GM23338 (cell line): ENCODE measurements at regions not wholly inside any gene's neighbourhood (a gene's known extent, or its start where the extent isn't known, plus 50 kb on each side); places are given as distances from the start of the nearest gene placed in this dataset.

Experiments
- ATAC-seq: fragments of 200-7000 bp; cut with Tn5 transposase; 3 replicates; pipeline ENCODE4 v1.9.1; 2020
- DNase-seq: peaks from one replicate; pipeline ENCODE4 v3.0.0-alpha.2; 2015; ENCODE audit warnings: low spot score
- H2AFZ ChIP-seq: fragments of 200-600 bp; sonication (generic); 2 replicates; pipeline ENCODE4 v1.8.0; 2016; ENCODE audit warnings: antibody characterized with exemption, mild to moderate bottlenecking, moderate library complexity
- H3F3A ChIP-seq: fragments of 200-600 bp; sonication (generic); replicated peaks from 2 replicates; pipeline ENCODE4 v1.8.0; 2017; ENCODE audit warnings: antibody characterized with exemption, mixed run types, low read depth
- H3K27ac ChIP-seq: fragments of 200-600 bp; sonication (generic); 2 replicates; pipeline ENCODE4 v1.6.1; 2016; ENCODE audit warnings: low read depth
- H3K27me3 ChIP-seq: fragments of 200-600 bp; sonication (generic); 2 replicates; pipeline ENCODE4 v1.8.0; 2016; ENCODE audit warnings: mild to moderate bottlenecking, mixed run types, moderate library complexity; ENCODE audit not compliant: insufficient read depth
- H3K36me3 ChIP-seq: fragments of 200-600 bp; sonication (generic); 2 replicates; pipeline ENCODE4 v1.8.0; 2016; ENCODE audit warnings: mild to moderate bottlenecking; ENCODE audit not compliant: insufficient read depth
- H3K4me1 ChIP-seq: fragments of 200-600 bp; sonication (generic); 2 replicates; pipeline ENCODE4 v1.8.0; 2016; ENCODE audit warnings: mild to moderate bottlenecking, moderate library complexity; ENCODE audit not compliant: insufficient read depth
- H3K4me2 ChIP-seq: fragments of 200-600 bp; sonication (generic); 2 replicates; pipeline ENCODE4 v1.7.1; 2017; ENCODE audit warnings: mixed run types
- H3K4me3 ChIP-seq: fragments of 200-600 bp; sonication (generic); 2 replicates; pipeline ENCODE4 v1.6.1; 2016; ENCODE audit warnings: mixed run types
- H3K79me2 ChIP-seq: fragments of 200-600 bp; sonication (generic); replicated peaks from 2 replicates; pipeline ENCODE4 v1.8.0; 2017; ENCODE audit warnings: mild to moderate bottlenecking; ENCODE audit not compliant: insufficient read depth
- H3K9me2 ChIP-seq: fragments of 200-600 bp; sonication (generic); 2 replicates; pipeline ENCODE4 v1.8.0; 2017; ENCODE audit not compliant: insufficient read depth
- H4K20me1 ChIP-seq: fragments of 200-600 bp; sonication (generic); replicated peaks from 2 replicates; pipeline ENCODE4 v1.8.0; 2017; ENCODE audit warnings: mild to moderate bottlenecking; ENCODE audit not compliant: insufficient read depth
- H3K27ac Mint-ChIP-seq: 2 replicates; pipeline ENCODE4 v1.8.0; 2020; ENCODE audit warnings: inconsistent platforms, mild to moderate bottlenecking, moderate library complexity, mixed read lengths
- H3K27me3 Mint-ChIP-seq: 3 replicates; pipeline ENCODE4 v1.8.0; 2022; ENCODE audit warnings: low read depth, mild to moderate bottlenecking, moderate library complexity, mixed read lengths, inconsistent platforms; ENCODE audit not compliant: insufficient read depth, poor library complexity
- H3K36me3 Mint-ChIP-seq: 3 replicates; pipeline ENCODE4 v1.8.0; 2021; ENCODE audit warnings: low read depth, mild to moderate bottlenecking, inconsistent platforms, moderate library complexity, mixed read lengths
- H3K4me1 Mint-ChIP-seq: 3 replicates; pipeline ENCODE4 v1.8.0; 2020; ENCODE audit warnings: mild to moderate bottlenecking, inconsistent platforms, mixed read lengths
- H3K4me3 Mint-ChIP-seq: 3 replicates; pipeline ENCODE4 v1.8.0; 2021; ENCODE audit warnings: moderate library complexity, mild to moderate bottlenecking, inconsistent platforms, mixed read lengths
- H3K9me3 Mint-ChIP-seq: 3 replicates; pipeline ENCODE4 v1.8.0; 2020; ENCODE audit warnings: moderate library complexity, mild to moderate bottlenecking, inconsistent platforms, mixed read lengths
- CREB1 ChIP-seq: fragments of 250-450 bp; sonication (Bioruptor Pico); IDR thresholded peaks from 2 replicates; pipeline ENCODE4 v1.5.0; 2020; ENCODE audit warnings: low read depth, mild to moderate bottlenecking, moderate library complexity
- CTCF ChIP-seq, 2 experiments: fragments of 200-600 bp in 1 of 2; sonication (generic) in 1 of 2; conservative IDR thresholded peaks; 2 replicates each; pipeline versions ENCODE4 v1.5.1 to v1.6.1; 2016 to 2017; ENCODE audit warnings: antibody characterized with exemption in 2 of 2, low read depth in 2 of 2, mild to moderate bottlenecking in 2 of 2, moderate library complexity in 1 of 2
- EZH2 ChIP-seq: fragments of 200-600 bp; sonication (generic); IDR thresholded peaks from one replicate; pipeline ENCODE4 v1.8.0; 2017; ENCODE audit warnings: antibody characterized with exemption, mild to moderate bottlenecking, low read depth; ENCODE audit not compliant: unreplicated experiment
- EZH2phosphoT487 ChIP-seq: fragments of 200-600 bp; sonication (generic); IDR thresholded peaks from one replicate; pipeline ENCODE4 v1.8.1; 2018; ENCODE audit warnings: antibody characterized with exemption; ENCODE audit not compliant: unreplicated experiment
- JUNB ChIP-seq: IDR thresholded peaks from one replicate; pipeline ENCODE4 v1.6.1; 2016; ENCODE audit warnings: antibody characterized with exemption; ENCODE audit not compliant: unreplicated experiment
- NANOG ChIP-seq: IDR thresholded peaks from 2 replicates; pipeline ENCODE4 v1.6.1; 2016; ENCODE audit warnings: antibody characterized with exemption, borderline replicate concordance
- POLR2AphosphoS5 ChIP-seq: IDR thresholded peaks from 2 replicates; pipeline ENCODE4 v1.6.1; 2016; ENCODE audit warnings: antibody characterized with exemption, low read depth
- STAT1 ChIP-seq: IDR thresholded peaks from one replicate; pipeline ENCODE4 v1.6.1; 2016; ENCODE audit warnings: antibody characterized with exemption; ENCODE audit not compliant: unreplicated experiment
- ZNF114 ChIP-seq: fragments of 250-450 bp; sonication (Bioruptor Pico); IDR thresholded peaks from 2 replicates; pipeline ENCODE4 v1.5.0; 2020; ENCODE audit warnings: mild to moderate bottlenecking, moderate library complexity
- ZNF331 ChIP-seq: fragments of 250-450 bp; sonication (Bioruptor Pico); IDR thresholded peaks from 2 replicates; pipeline ENCODE4 v1.5.0; 2020; ENCODE audit warnings: low read depth, mild to moderate bottlenecking, moderate library complexity
- TF ChIP-seq, protein P1 (sequence below): fragments of 250-450 bp; sonication (Bioruptor Pico); IDR thresholded peaks from 2 replicates; pipeline ENCODE4 v1.5.0; 2020; ENCODE audit warnings: mild to moderate bottlenecking, moderate library complexity
- TF ChIP-seq, protein P2 (sequence below): IDR thresholded peaks from 2 replicates; pipeline ENCODE4 v1.6.1; 2016; ENCODE audit warnings: antibody characterized with exemption
- TF ChIP-seq, protein P3 (sequence below): IDR thresholded peaks from one replicate; pipeline ENCODE4 v1.6.1; 2018; ENCODE audit warnings: antibody characterized with exemption; ENCODE audit not compliant: unreplicated experiment

GRCh38 chr13:20326809-20327208 lies 94.7 kb upstream of the GJB6 start:
- no peaks in the 10 kb centered on the region for H3K36me3 ChIP-seq
- H3K27me3 Mint-ChIP-seq, result peaks cover 5% of the 10 kb centered on the region
- H3K27ac Mint-ChIP-seq, result no peak overlapping the region
- peaks cover 2% of the 10 kb centered on the region; the same call in 1 of the 2 replicates for H3K4me1 ChIP-seq
- peaks cover 5% of the 10 kb centered on the region; the same call in 1 of the 3 replicates for H3K36me3 Mint-ChIP-seq
- H3K9me2 ChIP-seq, result no peaks in the 10 kb centered on the region
- no peaks in the 10 kb centered on the region for H3K79me2 ChIP-seq
- ATAC-seq (no peak), DNase-seq (no peak)
- peaks cover 21% of the 10 kb centered on the region for H3K9me3 Mint-ChIP-seq
- H3K4me2 ChIP-seq, result no peak overlapping the region
- H3K27ac ChIP-seq, result no peak overlapping the region
- H3K4me1 Mint-ChIP-seq, result peaks cover 3% of the 10 kb centered on the region; the same call in 2 of the 3 replicates
- H4K20me1 ChIP-seq, result no peaks in the 10 kb centered on the region
- no peak overlapping the region for H2AFZ ChIP-seq
- no peaks in the 10 kb centered on the region for H3F3A ChIP-seq
- no peak overlapping the region for H3K4me3 Mint-ChIP-seq
- H3K4me3 ChIP-seq, result no peak overlapping the region
- no peaks in the 10 kb centered on the region for H3K27me3 ChIP-seq
- no peak for TF ChIP-seq ZNF331
- TF ChIP-seq JUNB, result no peak
- TF ChIP-seq NANOG, result no peak
- TF ChIP-seq CREB1 (CRISPR knock-in tag), result no peak
- no peak for TF ChIP-seq EZH2phosphoT487
- no peak for TF ChIP-seq CTCF (conservative IDR thresholded peaks at IDR 0.05; ENCODE audit: low read depth in 2 of 2)
- TF ChIP-seq, protein P1, sequence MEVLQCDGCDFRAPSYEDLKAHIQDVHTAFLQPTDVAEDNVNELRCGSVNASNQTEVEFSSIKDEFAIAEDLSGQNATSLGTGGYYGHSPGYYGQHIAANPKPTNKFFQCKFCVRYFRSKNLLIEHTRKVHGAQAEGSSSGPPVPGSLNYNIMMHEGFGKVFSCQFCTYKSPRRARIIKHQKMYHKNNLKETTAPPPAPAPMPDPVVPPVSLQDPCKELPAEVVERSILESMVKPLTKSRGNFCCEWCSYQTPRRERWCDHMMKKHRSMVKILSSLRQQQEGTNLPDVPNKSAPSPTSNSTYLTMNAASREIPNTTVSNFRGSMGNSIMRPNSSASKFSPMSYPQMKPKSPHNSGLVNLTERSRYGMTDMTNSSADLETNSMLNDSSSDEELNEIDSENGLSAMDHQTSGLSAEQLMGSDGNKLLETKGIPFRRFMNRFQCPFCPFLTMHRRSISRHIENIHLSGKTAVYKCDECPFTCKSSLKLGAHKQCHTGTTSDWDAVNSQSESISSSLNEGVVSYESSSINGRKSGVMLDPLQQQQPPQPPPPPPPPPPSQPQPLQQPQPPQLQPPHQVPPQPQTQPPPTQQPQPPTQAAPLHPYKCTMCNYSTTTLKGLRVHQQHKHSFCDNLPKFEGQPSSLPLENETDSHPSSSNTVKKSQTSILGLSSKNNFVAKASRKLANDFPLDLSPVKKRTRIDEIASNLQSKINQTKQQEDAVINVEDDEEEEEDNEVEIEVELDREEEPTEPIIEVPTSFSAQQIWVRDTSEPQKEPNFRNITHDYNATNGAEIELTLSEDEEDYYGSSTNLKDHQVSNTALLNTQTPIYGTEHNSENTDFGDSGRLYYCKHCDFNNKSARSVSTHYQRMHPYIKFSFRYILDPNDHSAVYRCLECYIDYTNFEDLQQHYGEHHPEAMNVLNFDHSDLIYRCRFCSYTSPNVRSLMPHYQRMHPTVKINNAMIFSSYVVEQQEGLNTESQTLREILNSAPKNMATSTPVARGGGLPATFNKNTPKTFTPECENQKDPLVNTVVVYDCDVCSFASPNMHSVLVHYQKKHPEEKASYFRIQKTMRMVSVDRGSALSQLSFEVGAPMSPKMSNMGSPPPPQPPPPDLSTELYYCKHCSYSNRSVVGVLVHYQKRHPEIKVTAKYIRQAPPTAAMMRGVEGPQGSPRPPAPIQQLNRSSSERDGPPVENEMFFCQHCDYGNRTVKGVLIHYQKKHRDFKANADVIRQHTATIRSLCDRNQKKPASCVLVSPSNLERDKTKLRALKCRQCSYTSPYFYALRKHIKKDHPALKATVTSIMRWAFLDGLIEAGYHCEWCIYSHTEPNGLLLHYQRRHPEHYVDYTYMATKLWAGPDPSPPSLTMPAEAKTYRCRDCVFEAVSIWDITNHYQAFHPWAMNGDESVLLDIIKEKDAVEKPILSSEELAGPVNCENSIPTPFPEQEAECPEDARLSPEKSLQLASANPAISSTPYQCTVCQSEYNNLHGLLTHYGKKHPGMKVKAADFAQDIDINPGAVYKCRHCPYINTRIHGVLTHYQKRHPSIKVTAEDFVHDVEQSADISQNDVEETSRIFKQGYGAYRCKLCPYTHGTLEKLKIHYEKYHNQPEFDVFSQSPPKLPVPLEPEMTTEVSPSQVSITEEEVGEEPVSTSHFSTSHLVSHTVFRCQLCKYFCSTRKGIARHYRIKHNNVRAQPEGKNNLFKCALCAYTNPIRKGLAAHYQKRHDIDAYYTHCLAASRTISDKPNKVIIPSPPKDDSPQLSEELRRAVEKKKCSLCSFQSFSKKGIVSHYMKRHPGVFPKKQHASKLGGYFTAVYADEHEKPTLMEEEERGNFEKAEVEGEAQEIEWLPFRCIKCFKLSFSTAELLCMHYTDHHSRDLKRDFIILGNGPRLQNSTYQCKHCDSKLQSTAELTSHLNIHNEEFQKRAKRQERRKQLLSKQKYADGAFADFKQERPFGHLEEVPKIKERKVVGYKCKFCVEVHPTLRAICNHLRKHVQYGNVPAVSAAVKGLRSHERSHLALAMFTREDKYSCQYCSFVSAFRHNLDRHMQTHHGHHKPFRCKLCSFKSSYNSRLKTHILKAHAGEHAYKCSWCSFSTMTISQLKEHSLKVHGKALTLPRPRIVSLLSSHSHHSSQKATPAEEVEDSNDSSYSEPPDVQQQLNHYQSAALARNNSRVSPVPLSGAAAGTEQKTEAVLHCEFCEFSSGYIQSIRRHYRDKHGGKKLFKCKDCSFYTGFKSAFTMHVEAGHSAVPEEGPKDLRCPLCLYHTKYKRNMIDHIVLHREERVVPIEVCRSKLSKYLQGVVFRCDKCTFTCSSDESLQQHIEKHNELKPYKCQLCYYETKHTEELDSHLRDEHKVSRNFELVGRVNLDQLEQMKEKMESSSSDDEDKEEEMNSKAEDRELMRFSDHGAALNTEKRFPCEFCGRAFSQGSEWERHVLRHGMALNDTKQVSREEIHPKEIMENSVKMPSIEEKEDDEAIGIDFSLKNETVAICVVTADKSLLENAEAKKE (CRISPR knock-in tag), result no peak
- TF ChIP-seq, protein P2, sequence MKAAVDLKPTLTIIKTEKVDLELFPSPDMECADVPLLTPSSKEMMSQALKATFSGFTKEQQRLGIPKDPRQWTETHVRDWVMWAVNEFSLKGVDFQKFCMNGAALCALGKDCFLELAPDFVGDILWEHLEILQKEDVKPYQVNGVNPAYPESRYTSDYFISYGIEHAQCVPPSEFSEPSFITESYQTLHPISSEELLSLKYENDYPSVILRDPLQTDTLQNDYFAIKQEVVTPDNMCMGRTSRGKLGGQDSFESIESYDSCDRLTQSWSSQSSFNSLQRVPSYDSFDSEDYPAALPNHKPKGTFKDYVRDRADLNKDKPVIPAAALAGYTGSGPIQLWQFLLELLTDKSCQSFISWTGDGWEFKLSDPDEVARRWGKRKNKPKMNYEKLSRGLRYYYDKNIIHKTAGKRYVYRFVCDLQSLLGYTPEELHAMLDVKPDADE, result no peak
- no peak for TF ChIP-seq EZH2
- no peak for TF ChIP-seq STAT1
- no peak for TF ChIP-seq ZNF114 (CRISPR knock-in tag)
- TF ChIP-seq, protein P3, sequence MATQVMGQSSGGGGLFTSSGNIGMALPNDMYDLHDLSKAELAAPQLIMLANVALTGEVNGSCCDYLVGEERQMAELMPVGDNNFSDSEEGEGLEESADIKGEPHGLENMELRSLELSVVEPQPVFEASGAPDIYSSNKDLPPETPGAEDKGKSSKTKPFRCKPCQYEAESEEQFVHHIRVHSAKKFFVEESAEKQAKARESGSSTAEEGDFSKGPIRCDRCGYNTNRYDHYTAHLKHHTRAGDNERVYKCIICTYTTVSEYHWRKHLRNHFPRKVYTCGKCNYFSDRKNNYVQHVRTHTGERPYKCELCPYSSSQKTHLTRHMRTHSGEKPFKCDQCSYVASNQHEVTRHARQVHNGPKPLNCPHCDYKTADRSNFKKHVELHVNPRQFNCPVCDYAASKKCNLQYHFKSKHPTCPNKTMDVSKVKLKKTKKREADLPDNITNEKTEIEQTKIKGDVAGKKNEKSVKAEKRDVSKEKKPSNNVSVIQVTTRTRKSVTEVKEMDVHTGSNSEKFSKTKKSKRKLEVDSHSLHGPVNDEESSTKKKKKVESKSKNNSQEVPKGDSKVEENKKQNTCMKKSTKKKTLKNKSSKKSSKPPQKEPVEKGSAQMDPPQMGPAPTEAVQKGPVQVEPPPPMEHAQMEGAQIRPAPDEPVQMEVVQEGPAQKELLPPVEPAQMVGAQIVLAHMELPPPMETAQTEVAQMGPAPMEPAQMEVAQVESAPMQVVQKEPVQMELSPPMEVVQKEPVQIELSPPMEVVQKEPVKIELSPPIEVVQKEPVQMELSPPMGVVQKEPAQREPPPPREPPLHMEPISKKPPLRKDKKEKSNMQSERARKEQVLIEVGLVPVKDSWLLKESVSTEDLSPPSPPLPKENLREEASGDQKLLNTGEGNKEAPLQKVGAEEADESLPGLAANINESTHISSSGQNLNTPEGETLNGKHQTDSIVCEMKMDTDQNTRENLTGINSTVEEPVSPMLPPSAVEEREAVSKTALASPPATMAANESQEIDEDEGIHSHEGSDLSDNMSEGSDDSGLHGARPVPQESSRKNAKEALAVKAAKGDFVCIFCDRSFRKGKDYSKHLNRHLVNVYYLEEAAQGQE, result no peak
- TF ChIP-seq POLR2AphosphoS5, result no peak
